ENCODE measurements at regions not wholly inside any gene's neighbourhood (a gene's known extent, or its start where the extent isn't known, plus 50 kb on each side); places are given as distances from the start of the nearest gene placed in this dataset.

GRCh38 chr18:24677011-24677410 is 216.6 kb downstream of the HRH4 start:
- no peak for DNase-seq

- DNase-seq, result no peak
These were observed 217.7 kb downstream of the HRH4 start for GRCh38 chr18:24678107-24678506.

GRCh38 chr18:24678626-24679025 is 218.2 kb downstream of the HRH4 start:
- DNase-seq, result no peak

GRCh38 chr18:24679062-24679461 is 218.6 kb downstream of the HRH4 start:
- DNase-seq, result no peak

- DNase-seq, result peak; percentile 6
These were observed 223.5 kb downstream of the HRH4 start for GRCh38 chr18:24683925-24684324.

- no peak for DNase-seq
These were observed 225.0 kb downstream of the HRH4 start for GRCh38 chr18:24685254-24685959.

GRCh38 chr18:24695168-24695567 is 234.7 kb downstream of the HRH4 start:
- no peak for DNase-seq

GRCh38 chr18:24702001-24702515 is 241.6 kb downstream of the HRH4 start:
- no peak for DNase-seq

GRCh38 chr18:24703316-24703715 is 242.9 kb downstream of the HRH4 start:
- DNase-seq, result no peak

- no peak for DNase-seq
These were observed 244.7 kb downstream of the HRH4 start for GRCh38 chr18:24704946-24705630.

- DNase-seq, result no peak
These were observed 250.0 kb downstream of the HRH4 start for GRCh38 chr18:24710474-24710873.

GRCh38 chr18:24719791-24720190 is 259.4 kb downstream of the HRH4 start:
- DNase-seq, result no peak

- no peak for DNase-seq
These were observed 261.0 kb downstream of the HRH4 start for GRCh38 chr18:24721388-24721787.

GRCh38 chr18:24725644-24726415 is 265.4 kb downstream of the HRH4 start:
- DNase-seq, result no peak

GRCh38 chr18:24726727-24727492 is 266.5 kb downstream of the HRH4 start:
- DNase-seq, result peak; percentile 66

- DNase-seq, result no peak
These were observed 267.2 kb downstream of the HRH4 start for GRCh38 chr18:24727685-24728084.

- no peak for DNase-seq
These were observed 270.7 kb downstream of the HRH4 start for GRCh38 chr18:24731158-24731557.

GRCh38 chr18:24731981-24732380 is 271.5 kb downstream of the HRH4 start:
- no peak for DNase-seq

GRCh38 chr18:24734058-24734457 is 273.6 kb downstream of the HRH4 start:
- no peak for DNase-seq

- DNase-seq, result no peak
These were observed 275.3 kb downstream of the HRH4 start for GRCh38 chr18:24735624-24736231.

- no peak for DNase-seq
These were observed 276.4 kb downstream of the HRH4 start for GRCh38 chr18:24736662-24737330.

- DNase-seq, result no peak
These were observed 280.4 kb downstream of the HRH4 start for GRCh38 chr18:24740829-24741228.

Data from MV-4-11 (cell line).